ENCODE measurements at regions not wholly inside any gene's neighbourhood (a gene's known extent, or its start where the extent isn't known, plus 50 kb on each side); places are given as distances from the start of the nearest gene placed in this dataset.

- in situ Hi-C loops (cut with MboI) (loop anchor here (25.0 kb wide), 1 partner anchor 884 kb away; no protein-coding TSS in a partner anchor), intact Hi-C loops (cut with micrococcal nuclease) (loop anchor here (1.0 to 5.0 kb wide), 4 partner anchors 139 to 894 kb away; no protein-coding TSS in a partner anchor)
- ATAC-seq (peak; percentile 90), FAIRE-seq (peak; percentile 88), DNase-seq (ENCODE audit: extremely low read depth in 1 of 4, low spot score in 3 of 4) (peak; percentile 38 to 69 (median 48))
- no TSS peak for BruUV-seq (replicated peaks)
- Histone ChIP-seq H3K4me1 (replicated peaks in 1 of 2; ENCODE audit: control insufficient read depth in 2 of 2, insufficient read depth in 2 of 2, low read length in 2 of 2) (no peaks in the 10 kb centered on the region), H3K9me3 (replicated peaks; ENCODE audit: control insufficient read depth, insufficient read depth, low read depth, low read length) (no peaks in the 10 kb centered on the region; the same call in 1 of the 2 replicates), H2AFZ (ENCODE audit: low read depth, low read length) (no peak overlapping the region), H3K36me3 (ENCODE audit: control insufficient read depth, insufficient read depth, low read length) (no peaks in the 10 kb centered on the region), H3K79me2 (ENCODE audit: control insufficient read depth, insufficient read depth, low read length) (no peaks in the 10 kb centered on the region), H3K4me3 (no peak overlapping the region), H3K9ac (ENCODE audit: insufficient read depth in 1 of 2, low read depth in 2 of 2, low read length in 2 of 2) (no peak overlapping the region), H3K9me1 (ENCODE audit: control insufficient read depth, insufficient read depth, low read length) (no peaks in the 10 kb centered on the region), H3K4me2 (ENCODE audit: insufficient read depth, low read length) (no peak overlapping the region), H3K27me3 (ENCODE audit: control insufficient read depth in 2 of 2, insufficient read depth in 2 of 2, low read length in 2 of 2) (no peaks in the 10 kb centered on the region; a peak in 1 of 5 replicates), H3K27ac (ENCODE audit: extremely low read depth, low read depth, low read length) (no peak overlapping the region), H4K20me1 (replicated peaks; ENCODE audit: control insufficient read depth, insufficient read depth, low read length) (no peaks in the 10 kb centered on the region)
- WGBS (ENCODE audit: insufficient coverage, low coverage, missing lambda C conversion rate) = 2% methylated on average over 6 of the region's 6 CpGs
- CTCF ChIA-PET (ENCODE audit: low intra/inter-chr PET ratio) = interaction anchor here (1.3 to 2.0 kb wide), 2 partner anchors 539 to 895 kb away, joined by 4 to 10 read pairs; no protein-coding TSS in a partner anchor
- POLR2A ChIA-PET = no interaction called here
- no peak for TF ChIP-seq ZNF445 (CRISPR knock-in tag; IDR thresholded peaks at IDR 0.05; ENCODE audit: low read depth)
- no peak for TF ChIP-seq NFATC3 (IDR thresholded peaks at IDR 0.05)
- no peak for TF ChIP-seq SIX5 (IDR thresholded peaks at IDR 0.05; ENCODE audit: borderline replicate concordance in 1 of 2, insufficient read depth in 1 of 2, low read depth in 1 of 2, low read length in 2 of 2)
- TF ChIP-seq ZFP36 (IDR thresholded peaks at IDR 0.05; ENCODE audit: low read depth, low read length, partially characterized antibody) = no peak
- no peak for TF ChIP-seq KAT8 (IDR thresholded peaks at IDR 0.05; ENCODE audit: low read depth)
- no peak for TF ChIP-seq HMGXB4 (CRISPR knock-in tag; IDR thresholded peaks at IDR 0.05)
- no peak for TF ChIP-seq LCOR (CRISPR knock-in tag; IDR thresholded peaks at IDR 0.05)
- TF ChIP-seq CGGBP1 (CRISPR knock-in tag; IDR thresholded peaks at IDR 0.05) = no peak
- no peak for TF ChIP-seq NFYB (IDR thresholded peaks at IDR 0.05; ENCODE audit: extremely low read depth, insufficient read length)
- TF ChIP-seq EWSR1 (IDR thresholded peaks at IDR 0.05; ENCODE audit: borderline replicate concordance, low read depth, partially characterized antibody) = no peak
- TF ChIP-seq STAG1 (CRISPR knock-in tag; IDR thresholded peaks at IDR 0.05; ENCODE audit: borderline replicate concordance) = peak; percentile 33; the same call in 1 of the 2 replicates
- no peak for TF ChIP-seq NR2C1 (IDR thresholded peaks at IDR 0.05)
- TF ChIP-seq NR2C1 (tag; IDR thresholded peaks at IDR 0.05) = no peak
- TF ChIP-seq KLF10 (CRISPR knock-in tag; IDR thresholded peaks at IDR 0.05) = no peak
- no peak for TF ChIP-seq GTF2A2 (tag; IDR thresholded peaks at IDR 0.05)
- no peak for TF ChIP-seq HMBOX1 (IDR thresholded peaks at IDR 0.05)
- no peak for TF ChIP-seq ZNF263 (CRISPR knock-in tag; IDR thresholded peaks at IDR 0.05; ENCODE audit: borderline replicate concordance)
- no peak for TF ChIP-seq ETV6 (IDR thresholded peaks at IDR 0.05; ENCODE audit: borderline replicate concordance in 1 of 2, low read depth in 2 of 2, low read length in 1 of 2)
- no peak for TF ChIP-seq ETV6 (CRISPR knock-in tag; IDR thresholded peaks at IDR 0.05; ENCODE audit: borderline replicate concordance)
- TF ChIP-seq MTA3 (IDR thresholded peaks at IDR 0.05; ENCODE audit: borderline replicate concordance) = no peak
Measured at GRCh38 chr6:84428300-84428907, 201.0 kb upstream of the CEP162 start.

Measured in K562 (cell line).